ENCODE measurements at regions not wholly inside any gene's neighbourhood (a gene's known extent, or its start where the extent isn't known, plus 50 kb on each side); places are given as distances from the start of the nearest gene placed in this dataset.

DNA sequence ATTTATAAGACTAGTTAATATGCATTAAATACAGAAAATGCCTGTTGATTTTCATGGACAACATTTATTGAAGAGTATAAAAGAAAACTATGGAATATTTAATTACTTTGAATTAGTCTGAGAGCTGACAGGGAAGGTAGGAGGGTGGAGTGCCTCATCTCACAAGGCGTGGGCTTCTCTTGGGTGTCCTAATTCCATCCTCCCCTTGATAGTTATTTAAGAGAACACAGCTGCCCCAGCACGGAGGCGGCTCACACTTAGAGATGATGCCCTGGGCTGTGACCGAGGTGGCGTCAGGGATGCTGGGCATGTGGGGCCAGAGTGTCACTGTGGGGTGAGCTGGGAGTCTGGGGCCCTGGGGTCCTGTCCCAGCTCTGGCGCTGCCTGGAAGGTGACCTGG, 493.0 kb downstream of the PTPRU start:
- ATAC-seq (no peak), DNase-seq (ENCODE audit: low read depth in 1 of 2, low spot score in 1 of 2) (no peak), FAIRE-seq (no peak)
- CTCF ChIA-PET, result no interaction called here
- H3K27ac ChIP-seq, result no peak overlapping the region
- 56% methylated on average over 4 of the region's 6 CpGs for WGBS (ENCODE audit: missing lambda C conversion rate)
- H3K4me3 ChIP-seq, result no peak overlapping the region
- TF ChIP-seq CHD4 (IDR thresholded peaks at IDR 0.05; ENCODE audit: borderline replicate concordance) (no peak), ZSCAN20 (CRISPR knock-in tag; IDR thresholded peaks at IDR 0.05) (no peak), KDM5A (IDR thresholded peaks at IDR 0.05) (no peak), GATA3 (IDR thresholded peaks at IDR 0.05; ENCODE audit: borderline replicate concordance) (no peak), HOXB13 (CRISPR knock-in tag; IDR thresholded peaks at IDR 0.05; ENCODE audit: low read depth) (no peak), RARB (CRISPR knock-in tag; IDR thresholded peaks at IDR 0.05) (no peak), CEBPB (IDR thresholded peaks at IDR 0.05) (no peak), HDAC2 (IDR thresholded peaks at IDR 0.05) (no peak), KDM1A (IDR thresholded peaks at IDR 0.05; ENCODE audit: low read depth) (no peak), JUN (IDR thresholded peaks at IDR 0.05) (no peak)
- TF ChIP-seq, protein P1, sequence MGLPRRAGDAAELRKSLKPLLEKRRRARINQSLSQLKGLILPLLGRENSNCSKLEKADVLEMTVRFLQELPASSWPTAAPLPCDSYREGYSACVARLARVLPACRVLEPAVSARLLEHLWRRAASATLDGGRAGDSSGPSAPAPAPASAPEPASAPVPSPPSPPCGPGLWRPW (IDR thresholded peaks at IDR 0.05), result no peak
- TF ChIP-seq, protein P2, sequence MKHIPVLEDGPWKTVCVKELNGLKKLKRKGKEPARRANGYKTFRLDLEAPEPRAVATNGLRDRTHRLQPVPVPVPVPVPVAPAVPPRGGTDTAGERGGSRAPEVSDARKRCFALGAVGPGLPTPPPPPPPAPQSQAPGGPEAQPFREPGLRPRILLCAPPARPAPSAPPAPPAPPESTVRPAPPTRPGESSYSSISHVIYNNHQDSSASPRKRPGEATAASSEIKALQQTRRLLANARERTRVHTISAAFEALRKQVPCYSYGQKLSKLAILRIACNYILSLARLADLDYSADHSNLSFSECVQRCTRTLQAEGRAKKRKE (CRISPR knock-in tag; IDR thresholded peaks at IDR 0.05; ENCODE audit: low read depth), result no peak
- H3K4me1 ChIP-seq, result no peaks in the 10 kb centered on the region
- H3K4me2 ChIP-seq, result no peak overlapping the region
- POLR2A ChIA-PET, result no interaction called here
- no peaks in the 10 kb centered on the region for H3K9me3 ChIP-seq

DNA sequence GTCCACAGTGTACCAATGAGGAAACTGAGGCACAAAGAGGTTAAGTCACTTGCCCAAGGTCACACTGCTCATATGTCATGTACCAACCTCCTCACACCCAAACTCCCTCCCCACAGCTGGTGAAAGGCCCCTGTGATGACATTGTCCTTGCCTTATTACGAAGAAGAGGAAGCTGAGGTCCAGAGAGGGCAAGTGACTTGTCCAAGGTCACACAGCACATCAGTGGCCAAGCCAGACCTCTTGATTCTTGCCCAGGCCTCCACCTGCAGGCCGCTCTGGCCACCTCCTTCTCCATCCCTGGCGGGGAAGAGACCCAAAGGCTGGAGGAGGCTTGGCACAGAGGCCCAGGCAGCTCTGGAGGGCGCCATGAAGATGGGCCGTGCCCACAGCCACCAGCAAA, 492.4 kb downstream of the PTPRU start:
- Histone ChIP-seq H3K9me3 (no peaks in the 10 kb centered on the region), H3K27ac (no peak overlapping the region), H3K4me3 (no peak overlapping the region), H3K4me2 (no peak overlapping the region), H3K4me1 (no peaks in the 10 kb centered on the region)
- POLR2A ChIA-PET, result no interaction called here
- CTCF ChIA-PET, result interaction anchor here (1.1 kb wide), 1 partner anchor 25 kb away, joined by 4 read pairs; no protein-coding TSS in a partner anchor
- DNase-seq (ENCODE audit: low read depth in 1 of 2, low spot score in 1 of 2) (no peak), FAIRE-seq (no peak), ATAC-seq (no peak)
- 92% methylated on average over 3 of the region's 5 CpGs for WGBS (ENCODE audit: missing lambda C conversion rate)
- no peak for TF ChIP-seq HOXB13 (CRISPR knock-in tag; IDR thresholded peaks at IDR 0.05; ENCODE audit: low read depth)
- TF ChIP-seq CHD4 (IDR thresholded peaks at IDR 0.05; ENCODE audit: borderline replicate concordance), result no peak
- TF ChIP-seq, protein P2 (CRISPR knock-in tag; IDR thresholded peaks at IDR 0.05; ENCODE audit: low read depth), result no peak
- no peak for TF ChIP-seq HOXB5 (CRISPR knock-in tag; IDR thresholded peaks at IDR 0.05)
- TF ChIP-seq CBX8 (IDR thresholded peaks at IDR 0.05), result no peak
- TF ChIP-seq FOSB (CRISPR knock-in tag; IDR thresholded peaks at IDR 0.05), result no peak
- TF ChIP-seq, protein P3, sequence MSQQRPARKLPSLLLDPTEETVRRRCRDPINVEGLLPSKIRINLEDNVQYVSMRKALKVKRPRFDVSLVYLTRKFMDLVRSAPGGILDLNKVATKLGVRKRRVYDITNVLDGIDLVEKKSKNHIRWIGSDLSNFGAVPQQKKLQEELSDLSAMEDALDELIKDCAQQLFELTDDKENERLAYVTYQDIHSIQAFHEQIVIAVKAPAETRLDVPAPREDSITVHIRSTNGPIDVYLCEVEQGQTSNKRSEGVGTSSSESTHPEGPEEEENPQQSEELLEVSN (IDR thresholded peaks at IDR 0.05; ENCODE audit: borderline replicate concordance, low read depth), result no peak
- no peak for TF ChIP-seq TP53 (CRISPR knock-in tag; IDR thresholded peaks at IDR 0.05)
- no peak for TF ChIP-seq FOXS1 (CRISPR knock-in tag; IDR thresholded peaks at IDR 0.05)
- no peak for TF ChIP-seq MAFK (IDR thresholded peaks at IDR 0.05; ENCODE audit: partially characterized antibody)

DNA sequence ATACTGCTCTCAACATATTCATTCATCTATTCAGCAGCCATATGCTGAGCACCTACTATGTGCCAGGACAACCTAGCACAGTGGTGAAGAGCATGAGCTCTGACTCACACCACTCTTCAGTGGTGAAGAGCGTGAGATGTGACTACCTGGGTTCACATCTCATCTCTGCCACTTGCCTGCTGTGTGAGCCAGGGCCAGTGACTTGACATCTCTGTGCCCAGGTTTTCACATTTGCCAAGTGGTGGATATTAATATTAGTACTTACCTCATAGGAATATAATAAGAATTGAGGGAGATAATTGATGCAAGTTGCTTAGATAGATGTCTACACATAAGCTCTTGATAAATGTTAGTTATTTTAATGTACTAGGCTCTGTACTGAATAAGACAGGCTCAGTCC, 488.9 kb downstream of the PTPRU start:
- H3K4me1 ChIP-seq, result no peaks in the 10 kb centered on the region

More for the DNA sequence above, 488.9 kb downstream of the PTPRU start:
- ChIA-PET POLR2A (no interaction called here), CTCF (no interaction called here)
- no peak overlapping the region for H3K4me2 ChIP-seq
- TF ChIP-seq, protein P4, sequence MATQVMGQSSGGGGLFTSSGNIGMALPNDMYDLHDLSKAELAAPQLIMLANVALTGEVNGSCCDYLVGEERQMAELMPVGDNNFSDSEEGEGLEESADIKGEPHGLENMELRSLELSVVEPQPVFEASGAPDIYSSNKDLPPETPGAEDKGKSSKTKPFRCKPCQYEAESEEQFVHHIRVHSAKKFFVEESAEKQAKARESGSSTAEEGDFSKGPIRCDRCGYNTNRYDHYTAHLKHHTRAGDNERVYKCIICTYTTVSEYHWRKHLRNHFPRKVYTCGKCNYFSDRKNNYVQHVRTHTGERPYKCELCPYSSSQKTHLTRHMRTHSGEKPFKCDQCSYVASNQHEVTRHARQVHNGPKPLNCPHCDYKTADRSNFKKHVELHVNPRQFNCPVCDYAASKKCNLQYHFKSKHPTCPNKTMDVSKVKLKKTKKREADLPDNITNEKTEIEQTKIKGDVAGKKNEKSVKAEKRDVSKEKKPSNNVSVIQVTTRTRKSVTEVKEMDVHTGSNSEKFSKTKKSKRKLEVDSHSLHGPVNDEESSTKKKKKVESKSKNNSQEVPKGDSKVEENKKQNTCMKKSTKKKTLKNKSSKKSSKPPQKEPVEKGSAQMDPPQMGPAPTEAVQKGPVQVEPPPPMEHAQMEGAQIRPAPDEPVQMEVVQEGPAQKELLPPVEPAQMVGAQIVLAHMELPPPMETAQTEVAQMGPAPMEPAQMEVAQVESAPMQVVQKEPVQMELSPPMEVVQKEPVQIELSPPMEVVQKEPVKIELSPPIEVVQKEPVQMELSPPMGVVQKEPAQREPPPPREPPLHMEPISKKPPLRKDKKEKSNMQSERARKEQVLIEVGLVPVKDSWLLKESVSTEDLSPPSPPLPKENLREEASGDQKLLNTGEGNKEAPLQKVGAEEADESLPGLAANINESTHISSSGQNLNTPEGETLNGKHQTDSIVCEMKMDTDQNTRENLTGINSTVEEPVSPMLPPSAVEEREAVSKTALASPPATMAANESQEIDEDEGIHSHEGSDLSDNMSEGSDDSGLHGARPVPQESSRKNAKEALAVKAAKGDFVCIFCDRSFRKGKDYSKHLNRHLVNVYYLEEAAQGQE (IDR thresholded peaks at IDR 0.05), result no peak
- no peak for TF ChIP-seq ZNF302 (CRISPR knock-in tag; IDR thresholded peaks at IDR 0.05)
- no peak for TF ChIP-seq HOXB13 (CRISPR knock-in tag; IDR thresholded peaks at IDR 0.05; ENCODE audit: low read depth)
- no peak for TF ChIP-seq RNF2 (IDR thresholded peaks at IDR 0.05; ENCODE audit: borderline replicate concordance, low read depth)
- no peak for TF ChIP-seq FOSB (CRISPR knock-in tag; IDR thresholded peaks at IDR 0.05)
- TF ChIP-seq ESRRA (IDR thresholded peaks at IDR 0.05; ENCODE audit: borderline replicate concordance, low read length), result no peak
- TF ChIP-seq ZC3H11A (IDR thresholded peaks at IDR 0.05), result no peak
- TF ChIP-seq, protein P3 (IDR thresholded peaks at IDR 0.05; ENCODE audit: borderline replicate concordance, low read depth), result no peak
- no peak for TF ChIP-seq MAZ (IDR thresholded peaks at IDR 0.05; ENCODE audit: borderline replicate concordance, low read depth, low read length)
- TF ChIP-seq, protein P5, sequence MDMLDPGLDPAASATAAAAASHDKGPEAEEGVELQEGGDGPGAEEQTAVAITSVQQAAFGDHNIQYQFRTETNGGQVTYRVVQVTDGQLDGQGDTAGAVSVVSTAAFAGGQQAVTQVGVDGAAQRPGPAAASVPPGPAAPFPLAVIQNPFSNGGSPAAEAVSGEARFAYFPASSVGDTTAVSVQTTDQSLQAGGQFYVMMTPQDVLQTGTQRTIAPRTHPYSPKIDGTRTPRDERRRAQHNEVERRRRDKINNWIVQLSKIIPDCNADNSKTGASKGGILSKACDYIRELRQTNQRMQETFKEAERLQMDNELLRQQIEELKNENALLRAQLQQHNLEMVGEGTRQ (IDR thresholded peaks at IDR 0.05), result no peak
- no peak for TF ChIP-seq CBX8 (IDR thresholded peaks at IDR 0.05)
- no peak for FAIRE-seq
- WGBS (ENCODE audit: missing lambda C conversion rate), result 17% methylated on average over 1 of the region's 1 CpG
- H3K4me3 ChIP-seq, result no peak overlapping the region
- H3K9me3 ChIP-seq, result no peaks in the 10 kb centered on the region; the same call in 2 of the 3 replicates
- DNase-seq (ENCODE audit: low read depth in 1 of 2, low spot score in 1 of 2), result no peak
- ATAC-seq, result no peak
- no peak overlapping the region for H3K27ac ChIP-seq
